GM23338 (cell line): ENCODE measurements at regions not wholly inside any gene's neighbourhood (a gene's known extent, or its start where the extent isn't known, plus 50 kb on each side); places are given as distances from the start of the nearest gene placed in this dataset.
A peak's percentile ranks its signal among the peaks of the same experiment; 100 is the strongest.

Source experiments
- ATAC-seq: fragments of 200-7000 bp; cut with Tn5 transposase; 3 replicates; pipeline ENCODE4 v1.9.1; 2020
- DNase-seq: peaks from one replicate; pipeline ENCODE4 v3.0.0-alpha.2; 2015; ENCODE audit warnings: low spot score
- H2AFZ ChIP-seq: fragments of 200-600 bp; sonication (generic); 2 replicates; pipeline ENCODE4 v1.8.0; 2016; ENCODE audit warnings: antibody characterized with exemption, mild to moderate bottlenecking, moderate library complexity
- H3F3A ChIP-seq: fragments of 200-600 bp; sonication (generic); replicated peaks from 2 replicates; pipeline ENCODE4 v1.8.0; 2017; ENCODE audit warnings: antibody characterized with exemption, mixed run types, low read depth
- H3K27ac ChIP-seq: fragments of 200-600 bp; sonication (generic); 2 replicates; pipeline ENCODE4 v1.6.1; 2016; ENCODE audit warnings: low read depth
- H3K27me3 ChIP-seq: fragments of 200-600 bp; sonication (generic); 2 replicates; pipeline ENCODE4 v1.8.0; 2016; ENCODE audit warnings: mild to moderate bottlenecking, mixed run types, moderate library complexity; ENCODE audit not compliant: insufficient read depth
- H3K36me3 ChIP-seq: fragments of 200-600 bp; sonication (generic); 2 replicates; pipeline ENCODE4 v1.8.0; 2016; ENCODE audit warnings: mild to moderate bottlenecking; ENCODE audit not compliant: insufficient read depth
- H3K4me1 ChIP-seq: fragments of 200-600 bp; sonication (generic); 2 replicates; pipeline ENCODE4 v1.8.0; 2016; ENCODE audit warnings: mild to moderate bottlenecking, moderate library complexity; ENCODE audit not compliant: insufficient read depth
- H3K4me2 ChIP-seq: fragments of 200-600 bp; sonication (generic); 2 replicates; pipeline ENCODE4 v1.7.1; 2017; ENCODE audit warnings: mixed run types
- H3K4me3 ChIP-seq: fragments of 200-600 bp; sonication (generic); 2 replicates; pipeline ENCODE4 v1.6.1; 2016; ENCODE audit warnings: mixed run types
- H3K79me2 ChIP-seq: fragments of 200-600 bp; sonication (generic); replicated peaks from 2 replicates; pipeline ENCODE4 v1.8.0; 2017; ENCODE audit warnings: mild to moderate bottlenecking; ENCODE audit not compliant: insufficient read depth
- H3K9me2 ChIP-seq: fragments of 200-600 bp; sonication (generic); 2 replicates; pipeline ENCODE4 v1.8.0; 2017; ENCODE audit not compliant: insufficient read depth
- H4K20me1 ChIP-seq: fragments of 200-600 bp; sonication (generic); replicated peaks from 2 replicates; pipeline ENCODE4 v1.8.0; 2017; ENCODE audit warnings: mild to moderate bottlenecking; ENCODE audit not compliant: insufficient read depth
- H3K27ac Mint-ChIP-seq: 2 replicates; pipeline ENCODE4 v1.8.0; 2020; ENCODE audit warnings: inconsistent platforms, mild to moderate bottlenecking, moderate library complexity, mixed read lengths
- H3K27me3 Mint-ChIP-seq: 3 replicates; pipeline ENCODE4 v1.8.0; 2022; ENCODE audit warnings: low read depth, mild to moderate bottlenecking, moderate library complexity, mixed read lengths, inconsistent platforms; ENCODE audit not compliant: insufficient read depth, poor library complexity
- H3K36me3 Mint-ChIP-seq: 3 replicates; pipeline ENCODE4 v1.8.0; 2021; ENCODE audit warnings: low read depth, mild to moderate bottlenecking, inconsistent platforms, moderate library complexity, mixed read lengths
- H3K4me1 Mint-ChIP-seq: 3 replicates; pipeline ENCODE4 v1.8.0; 2020; ENCODE audit warnings: mild to moderate bottlenecking, inconsistent platforms, mixed read lengths
- H3K4me3 Mint-ChIP-seq: 3 replicates; pipeline ENCODE4 v1.8.0; 2021; ENCODE audit warnings: moderate library complexity, mild to moderate bottlenecking, inconsistent platforms, mixed read lengths
- H3K9me3 Mint-ChIP-seq: 3 replicates; pipeline ENCODE4 v1.8.0; 2020; ENCODE audit warnings: moderate library complexity, mild to moderate bottlenecking, inconsistent platforms, mixed read lengths
- CREB1 ChIP-seq: fragments of 250-450 bp; sonication (Bioruptor Pico); IDR thresholded peaks from 2 replicates; pipeline ENCODE4 v1.5.0; 2020; ENCODE audit warnings: low read depth, mild to moderate bottlenecking, moderate library complexity
- CTCF ChIP-seq, 2 experiments: fragments of 200-600 bp in 1 of 2; sonication (generic) in 1 of 2; conservative IDR thresholded peaks; 2 replicates each; pipeline versions ENCODE4 v1.5.1 to v1.6.1; 2016 to 2017; ENCODE audit warnings: antibody characterized with exemption in 2 of 2, low read depth in 2 of 2, mild to moderate bottlenecking in 2 of 2, moderate library complexity in 1 of 2
- EZH2 ChIP-seq: fragments of 200-600 bp; sonication (generic); IDR thresholded peaks from one replicate; pipeline ENCODE4 v1.8.0; 2017; ENCODE audit warnings: antibody characterized with exemption, mild to moderate bottlenecking, low read depth; ENCODE audit not compliant: unreplicated experiment
- EZH2phosphoT487 ChIP-seq: fragments of 200-600 bp; sonication (generic); IDR thresholded peaks from one replicate; pipeline ENCODE4 v1.8.1; 2018; ENCODE audit warnings: antibody characterized with exemption; ENCODE audit not compliant: unreplicated experiment
- POLR2AphosphoS5 ChIP-seq: IDR thresholded peaks from 2 replicates; pipeline ENCODE4 v1.6.1; 2016; ENCODE audit warnings: antibody characterized with exemption, low read depth
- STAT1 ChIP-seq: IDR thresholded peaks from one replicate; pipeline ENCODE4 v1.6.1; 2016; ENCODE audit warnings: antibody characterized with exemption; ENCODE audit not compliant: unreplicated experiment
- ZNF114 ChIP-seq: fragments of 250-450 bp; sonication (Bioruptor Pico); IDR thresholded peaks from 2 replicates; pipeline ENCODE4 v1.5.0; 2020; ENCODE audit warnings: mild to moderate bottlenecking, moderate library complexity
- ZNF462 ChIP-seq: fragments of 250-450 bp; sonication (Bioruptor Pico); IDR thresholded peaks from 2 replicates; pipeline ENCODE4 v1.5.0; 2020; ENCODE audit warnings: mild to moderate bottlenecking, moderate library complexity

- TF ChIP-seq ZNF462 (CRISPR knock-in tag): no peak
- TF ChIP-seq CREB1 (CRISPR knock-in tag): no peak
- TF ChIP-seq EZH2phosphoT487: no peak
- TF ChIP-seq EZH2: no peak
- TF ChIP-seq STAT1: no peak
- no peak for TF ChIP-seq ZNF114 (CRISPR knock-in tag)
- no peak for TF ChIP-seq POLR2AphosphoS5
Observed at GRCh38 chr2:240287011-240287410, 146.6 kb upstream of the OTOS start (continued).

- Histone ChIP-seq H3K4me2 (no peak overlapping the region), H2AFZ (no peak overlapping the region), H3K36me3 (no peaks in the 10 kb centered on the region), H3K4me1 (peaks cover 9% of the 10 kb centered on the region; the same call in 1 of the 2 replicates), H3K4me3 (no peak overlapping the region), H3K27me3 (no peaks in the 10 kb centered on the region), H3K27ac (no peak overlapping the region), H3K9me2 (no peaks in the 10 kb centered on the region), H3F3A (no peaks in the 10 kb centered on the region), H3K79me2 (no peaks in the 10 kb centered on the region), H4K20me1 (no peaks in the 10 kb centered on the region)
- DNase-seq (no peak), ATAC-seq (peak; percentile 78)
- H3K27ac Mint-ChIP-seq: no peak overlapping the region
- H3K27me3 Mint-ChIP-seq: peaks cover 5% of the 10 kb centered on the region
- H3K4me3 Mint-ChIP-seq: no peak overlapping the region
- no peaks in the 10 kb centered on the region for H3K36me3 Mint-ChIP-seq
- H3K4me1 Mint-ChIP-seq: peaks cover 15% of the 10 kb centered on the region; the same call in 2 of the 3 replicates
- no peaks in the 10 kb centered on the region; the same call in 2 of the 3 replicates for H3K9me3 Mint-ChIP-seq
- TF ChIP-seq CTCF (conservative IDR thresholded peaks at IDR 0.05; ENCODE audit: low read depth in 2 of 2) (peak in 1 of 2 experiments; percentile 19; a peak in 1 of 4 replicates), ZNF462 (CRISPR knock-in tag) (no peak)
Observed at GRCh38 chr2:240287496-240288086, 147.1 kb upstream of the OTOS start.
